KMS-11 (cell line): ENCODE measurements at regions not wholly inside any gene's neighbourhood (a gene's known extent, or its start where the extent isn't known, plus 50 kb on each side); places are given as distances from the start of the nearest gene placed in this dataset.

Source experiments
- H2AFZ ChIP-seq: fragments of 200-600 bp; sonication (generic); 2 replicates; pipeline ENCODE4 v1.6.1; 2016; ENCODE audit warnings: antibody characterized with exemption, mixed run types, low read depth
- H3K27ac ChIP-seq: fragments of 200-600 bp; sonication (generic); 2 replicates; pipeline ENCODE4 v1.6.1; 2016; ENCODE audit warnings: mild to moderate bottlenecking, mixed run types
- H3K27me3 ChIP-seq: fragments of 200-600 bp; sonication (generic); 2 replicates; pipeline ENCODE4 v1.6.1; 2017; ENCODE audit warnings: mild to moderate bottlenecking, low read depth, mixed run types, moderate library complexity; ENCODE audit not compliant: insufficient read depth
- H3K36me3 ChIP-seq: fragments of 200-600 bp; sonication (generic); 2 replicates; pipeline ENCODE4 v1.6.1; 2017; ENCODE audit warnings: mild to moderate bottlenecking, mixed run types; ENCODE audit not compliant: insufficient read depth
- H3K4me1 ChIP-seq: fragments of 200-600 bp; sonication (generic); 2 replicates; pipeline ENCODE4 v1.6.1; 2016; ENCODE audit warnings: mild to moderate bottlenecking, low read depth, mixed run types; ENCODE audit not compliant: poor library complexity, severe bottlenecking
- H3K4me2 ChIP-seq: fragments of 200-600 bp; sonication (generic); 2 replicates; pipeline ENCODE4 v1.7.0; 2016; ENCODE audit warnings: mild to moderate bottlenecking, mixed run types
- H3K4me3 ChIP-seq: fragments of 200-600 bp; sonication (generic); IDR thresholded peaks from 2 replicates; pipeline ENCODE4 v1.6.1; 2017; ENCODE audit warnings: low read depth, low read length, mixed read lengths; ENCODE audit not compliant: insufficient read depth
- H3K79me2 ChIP-seq: fragments of 200-600 bp; sonication (generic); 2 replicates; pipeline ENCODE4 v1.6.1; 2016; ENCODE audit warnings: low read depth, mixed run types; ENCODE audit not compliant: insufficient read depth
- H3K9ac ChIP-seq: fragments of 200-600 bp; sonication (generic); 2 replicates; pipeline ENCODE4 v1.6.1; 2016; ENCODE audit warnings: mild to moderate bottlenecking, mixed run types
- H4K20me1 ChIP-seq: fragments of 200-600 bp; sonication (generic); 2 replicates; pipeline ENCODE4 v1.6.1; 2016; ENCODE audit warnings: mild to moderate bottlenecking, mixed run types; ENCODE audit not compliant: insufficient read depth
- TF ChIP-seq, protein P1 (sequence below): fragments of 200-600 bp; sonication (generic); conservative IDR thresholded peaks from 2 replicates; pipeline ENCODE4 v1.6.1; 2017; ENCODE audit warnings: low read depth, mild to moderate bottlenecking, antibody characterized with exemption, low read length, moderate library complexity, mixed read lengths

- Histone ChIP-seq H3K79me2 (no peaks in the 10 kb centered on the region), H3K4me3 (no peak overlapping the region), H3K4me2 (no peak overlapping the region), H4K20me1 (no peaks in the 10 kb centered on the region), H3K4me1 (no peaks in the 10 kb centered on the region), H3K9ac (no peak overlapping the region), H2AFZ (no peak overlapping the region), H3K27ac (no peak overlapping the region), H3K36me3 (no peaks in the 10 kb centered on the region), H3K27me3 (peaks cover 32% of the 10 kb centered on the region; the same call in 1 of the 2 replicates)
- TF ChIP-seq, protein P1, sequence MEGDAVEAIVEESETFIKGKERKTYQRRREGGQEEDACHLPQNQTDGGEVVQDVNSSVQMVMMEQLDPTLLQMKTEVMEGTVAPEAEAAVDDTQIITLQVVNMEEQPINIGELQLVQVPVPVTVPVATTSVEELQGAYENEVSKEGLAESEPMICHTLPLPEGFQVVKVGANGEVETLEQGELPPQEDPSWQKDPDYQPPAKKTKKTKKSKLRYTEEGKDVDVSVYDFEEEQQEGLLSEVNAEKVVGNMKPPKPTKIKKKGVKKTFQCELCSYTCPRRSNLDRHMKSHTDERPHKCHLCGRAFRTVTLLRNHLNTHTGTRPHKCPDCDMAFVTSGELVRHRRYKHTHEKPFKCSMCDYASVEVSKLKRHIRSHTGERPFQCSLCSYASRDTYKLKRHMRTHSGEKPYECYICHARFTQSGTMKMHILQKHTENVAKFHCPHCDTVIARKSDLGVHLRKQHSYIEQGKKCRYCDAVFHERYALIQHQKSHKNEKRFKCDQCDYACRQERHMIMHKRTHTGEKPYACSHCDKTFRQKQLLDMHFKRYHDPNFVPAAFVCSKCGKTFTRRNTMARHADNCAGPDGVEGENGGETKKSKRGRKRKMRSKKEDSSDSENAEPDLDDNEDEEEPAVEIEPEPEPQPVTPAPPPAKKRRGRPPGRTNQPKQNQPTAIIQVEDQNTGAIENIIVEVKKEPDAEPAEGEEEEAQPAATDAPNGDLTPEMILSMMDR: no peak
Measured at GRCh38 chr20:58145506-58146080, 82.9 kb downstream of the ANKRD60 start.

DNA sequence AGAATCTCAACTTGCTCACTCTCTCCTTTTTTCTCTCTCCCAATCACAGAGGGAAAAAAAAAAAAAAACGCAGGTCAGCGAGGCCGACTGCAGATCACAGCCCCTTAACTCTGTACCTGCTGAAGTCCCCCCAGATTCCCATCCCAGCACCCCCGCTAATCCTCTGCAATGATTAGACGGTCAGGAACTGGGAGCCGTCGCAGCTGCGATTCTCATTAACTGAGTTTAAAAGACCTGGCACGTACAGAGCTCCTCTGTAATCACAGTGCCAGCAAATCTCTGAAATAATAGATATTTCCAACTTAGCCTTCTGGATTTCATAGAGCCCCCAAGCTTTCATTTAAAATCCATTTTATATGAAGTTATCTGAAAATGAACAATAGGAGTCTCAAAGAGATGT, 84.4 kb downstream of the ANKRD60 start:
- no peak overlapping the region for H3K9ac ChIP-seq
- peaks cover 36% of the 10 kb centered on the region; the same call in 1 of the 2 replicates for H3K27me3 ChIP-seq
- H2AFZ ChIP-seq: no peak overlapping the region
- H3K4me2 ChIP-seq: no peak overlapping the region
- no peak overlapping the region for H3K4me3 ChIP-seq
- no peak overlapping the region for H3K27ac ChIP-seq
- TF ChIP-seq, protein P1: no peak
- H3K4me1 ChIP-seq: no peaks in the 10 kb centered on the region
- H3K79me2 ChIP-seq: no peaks in the 10 kb centered on the region
- no peaks in the 10 kb centered on the region for H4K20me1 ChIP-seq
- H3K36me3 ChIP-seq: no peaks in the 10 kb centered on the region

DNA sequence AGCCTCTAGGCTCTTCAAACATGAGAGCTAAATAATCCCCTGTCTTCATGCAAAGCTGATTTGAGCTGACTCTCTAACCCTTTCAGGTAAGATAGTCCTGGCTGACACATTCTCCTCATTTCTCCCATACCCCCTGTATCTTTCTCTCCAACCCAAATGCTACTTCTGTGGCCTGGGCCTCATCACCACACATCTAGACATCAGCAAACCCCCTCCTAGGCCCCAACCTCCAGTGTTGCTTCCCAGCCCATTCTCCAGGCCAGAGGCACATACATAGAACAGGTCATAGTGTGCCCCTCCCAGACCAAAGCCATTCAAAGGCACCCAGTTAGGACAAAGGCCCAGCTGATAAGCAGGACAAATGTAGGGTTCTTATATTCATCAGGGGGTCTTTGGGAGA, 84.9 kb downstream of the ANKRD60 start:
- no peaks in the 10 kb centered on the region for H3K36me3 ChIP-seq
- H3K79me2 ChIP-seq: no peaks in the 10 kb centered on the region
- no peaks in the 10 kb centered on the region for H4K20me1 ChIP-seq
- TF ChIP-seq, protein P1: no peak
- H3K9ac ChIP-seq: no peak overlapping the region
- no peaks in the 10 kb centered on the region for H3K4me1 ChIP-seq
- peaks cover 30% of the 10 kb centered on the region; the same call in 1 of the 2 replicates for H3K27me3 ChIP-seq
- no peak overlapping the region for H3K4me3 ChIP-seq
- no peak overlapping the region for H3K27ac ChIP-seq
- H3K4me2 ChIP-seq: no peak overlapping the region
- H2AFZ ChIP-seq: no peak overlapping the region

DNA sequence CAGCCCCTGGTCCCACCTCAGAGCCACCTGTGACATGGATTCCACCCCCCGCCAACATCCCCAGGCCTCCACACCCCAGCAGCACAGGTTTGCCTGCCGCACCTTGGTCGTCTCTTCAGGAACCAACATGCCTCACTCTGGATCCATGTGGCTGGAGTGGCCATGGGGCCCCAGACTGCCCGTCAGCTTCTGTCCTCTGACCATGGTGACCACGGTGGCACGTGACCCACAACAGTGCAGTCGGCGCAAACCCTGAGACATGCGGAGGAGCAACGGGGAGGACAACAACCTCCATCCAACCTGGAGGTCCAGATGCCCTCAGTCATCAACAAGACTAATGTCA, 85.6 kb downstream of the ANKRD60 start:
- no peak overlapping the region for H3K4me3 ChIP-seq
- no peaks in the 10 kb centered on the region for H3K36me3 ChIP-seq
- H3K9ac ChIP-seq: no peak overlapping the region
- no peaks in the 10 kb centered on the region for H4K20me1 ChIP-seq
- H3K79me2 ChIP-seq: no peaks in the 10 kb centered on the region
- no peak overlapping the region for H2AFZ ChIP-seq
- no peak overlapping the region for H3K27ac ChIP-seq
- no peaks in the 10 kb centered on the region for H3K4me1 ChIP-seq
- H3K27me3 ChIP-seq: peaks cover 31% of the 10 kb centered on the region; the same call in 1 of the 2 replicates
- H3K4me2 ChIP-seq: no peak overlapping the region
- TF ChIP-seq, protein P1: no peak
